ENCODE measurements at regions not wholly inside any gene's neighbourhood (a gene's known extent, or its start where the extent isn't known, plus 50 kb on each side); places are given as distances from the start of the nearest gene placed in this dataset.
"Not testable (repeated sequence)": the region's sequence is repeated elsewhere in the genome, so short reads cannot be mapped to it uniquely, and the experiment has no call there.

DNA sequence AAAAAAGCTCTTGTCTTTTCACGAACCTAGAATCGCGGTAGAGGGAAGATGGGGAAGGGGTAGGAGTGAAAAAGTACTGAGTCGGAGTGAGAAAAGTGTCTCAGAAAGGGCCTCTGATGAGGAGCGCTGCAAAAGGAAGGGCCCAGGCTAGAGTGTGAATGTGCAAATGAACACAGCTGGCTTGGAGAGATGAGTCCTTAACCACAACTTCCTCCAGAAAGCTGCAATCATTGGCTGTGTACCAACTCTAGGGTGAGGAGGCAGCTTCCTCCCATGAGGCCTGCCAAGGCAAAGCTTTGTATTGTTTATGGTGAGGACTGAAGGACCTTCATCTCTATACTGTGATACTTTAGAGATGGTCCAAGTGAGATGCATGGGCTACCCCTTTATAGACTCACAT, 566.9 kb upstream of the ANO5 start:
- no peak for DNase-seq

DNA sequence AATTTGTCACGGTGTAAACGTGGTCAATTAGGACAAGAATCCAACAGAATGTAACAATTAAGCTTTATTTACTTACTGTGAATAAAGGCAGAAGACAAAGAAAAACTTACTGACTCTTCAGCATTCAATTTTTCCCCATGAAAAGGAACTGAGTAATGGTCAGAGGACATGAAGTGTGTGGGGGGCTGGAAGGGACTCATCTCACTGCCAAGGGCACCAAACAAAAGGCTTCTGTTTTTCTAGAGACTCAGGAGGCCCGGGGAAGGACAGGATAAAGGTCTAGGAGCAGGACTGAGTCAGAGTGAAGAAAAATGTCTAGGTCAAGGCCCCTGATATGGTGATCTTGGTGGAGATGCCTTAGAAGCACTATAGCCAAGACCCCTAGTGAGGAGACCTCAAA, 564.2 kb upstream of the ANO5 start:
- no peak for DNase-seq

DNA sequence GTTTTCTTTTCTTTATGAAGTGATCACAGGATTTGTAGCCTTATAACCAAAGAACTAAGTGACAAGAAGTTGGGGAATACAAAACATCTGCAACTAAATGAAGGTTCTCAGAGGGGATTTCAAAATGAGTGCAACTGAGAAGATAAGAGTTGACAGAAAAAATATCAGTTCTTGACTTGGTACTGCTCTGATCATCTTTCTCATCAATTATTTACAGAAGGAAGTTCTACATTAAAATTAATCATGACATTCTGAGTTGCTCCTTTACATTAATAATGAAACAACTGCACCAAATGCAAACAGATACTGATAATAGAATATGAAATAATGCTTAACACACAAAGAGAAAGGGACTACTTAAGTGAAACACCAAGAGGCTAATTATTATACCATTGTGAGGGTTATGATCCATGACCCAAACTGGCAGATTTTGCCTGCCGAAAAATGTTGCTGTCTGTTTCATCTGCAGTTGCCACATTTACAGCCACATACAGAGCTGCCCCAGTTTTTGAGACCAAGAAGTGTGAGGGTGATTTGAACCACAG, 561.9 kb upstream of the ANO5 start:
- no peak for DNase-seq

DNA sequence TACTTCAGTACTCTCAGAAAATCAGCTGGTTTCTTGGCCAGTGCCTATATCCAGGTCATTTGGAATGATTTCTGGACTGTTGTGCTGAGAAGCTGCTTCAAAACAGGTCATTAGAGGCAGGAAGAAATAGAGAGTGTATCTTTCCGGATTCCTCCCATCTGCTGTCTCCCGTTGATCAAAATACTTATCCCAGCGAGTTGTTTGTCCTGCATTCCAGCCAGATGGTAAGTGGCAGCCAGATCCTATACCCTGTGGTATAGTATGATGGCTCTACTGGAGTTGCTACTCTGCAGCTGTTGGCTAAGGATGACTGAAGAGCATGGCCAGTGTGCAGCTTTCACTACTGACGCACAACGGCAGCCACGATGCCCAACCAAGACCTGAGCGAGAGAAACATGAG, 560.9 kb upstream of the ANO5 start:
- peak; percentile 44 for DNase-seq

DNA sequence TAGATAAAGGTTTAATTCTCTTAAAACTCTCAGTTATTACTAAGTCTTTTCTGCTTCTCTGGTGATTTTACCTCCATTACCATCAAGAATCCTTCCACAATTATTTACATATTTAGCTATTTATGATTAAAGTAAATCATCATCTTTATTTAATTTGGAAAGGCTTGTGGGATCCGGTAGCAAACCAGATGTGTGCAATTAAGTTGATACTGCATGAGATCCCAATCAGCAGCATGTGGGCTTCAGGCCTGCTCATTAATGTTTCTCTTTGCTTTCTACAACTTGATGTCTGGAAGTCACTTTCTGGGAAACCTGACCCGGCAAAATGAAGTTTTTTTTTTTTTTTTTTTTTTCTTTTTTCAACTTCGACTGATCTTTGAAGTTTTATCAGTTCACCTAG, 558.4 kb upstream of the ANO5 start:
- DNase-seq: no peak

DNA sequence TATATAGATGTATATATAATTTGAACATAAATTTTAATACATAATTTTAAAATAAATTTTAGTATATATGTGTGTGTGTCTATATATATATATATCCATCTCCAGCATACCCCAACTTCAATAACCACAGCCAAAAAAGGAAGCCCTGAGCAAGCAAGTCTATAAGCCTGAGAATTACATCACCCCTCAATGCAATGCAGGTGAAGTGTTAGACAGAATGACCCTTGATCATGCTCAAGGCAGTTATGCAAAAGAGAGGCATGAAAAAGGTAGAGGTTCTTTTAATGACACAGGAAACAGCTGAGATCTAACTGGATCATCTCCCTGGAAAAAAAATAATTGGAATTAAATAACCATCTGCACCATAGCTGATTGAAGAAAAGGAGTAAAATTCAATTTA, 557.9 kb upstream of the ANO5 start:
- DNase-seq: no peak

DNA sequence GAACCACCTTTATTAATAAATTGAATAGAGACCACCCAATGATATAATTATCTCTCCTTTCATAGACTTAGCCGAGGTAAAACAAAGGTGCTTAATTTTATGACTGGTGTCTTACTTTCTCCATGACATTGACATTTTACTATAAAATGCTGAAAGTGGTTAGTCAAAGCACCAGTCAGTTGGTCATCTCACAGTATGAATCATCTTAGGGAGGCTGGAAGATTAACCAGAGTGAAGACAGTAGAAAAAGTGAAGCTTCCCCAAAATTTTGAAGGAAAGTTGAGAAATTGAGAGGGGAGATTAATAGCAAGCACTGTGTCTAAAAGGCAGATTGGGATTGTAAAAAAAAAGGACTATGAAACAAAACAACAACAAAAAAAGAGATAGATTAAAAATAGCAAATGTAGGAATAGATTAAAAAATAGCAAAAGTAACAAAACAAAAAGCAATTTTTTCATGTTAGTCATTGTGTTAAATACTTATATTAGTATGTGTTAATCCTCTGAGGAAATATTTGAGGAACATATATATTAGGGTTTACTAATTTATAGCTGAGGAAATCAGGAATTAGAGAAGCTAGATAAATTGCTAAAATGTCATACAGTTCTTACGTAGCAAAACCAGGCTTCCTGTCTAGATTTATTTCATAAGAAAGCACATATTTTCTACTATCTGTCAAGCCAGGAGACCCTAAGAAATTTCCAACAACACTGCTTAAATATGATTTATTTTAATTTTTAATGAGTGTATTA, 557.3 kb upstream of the ANO5 start:
- DNase-seq: no peak

DNA sequence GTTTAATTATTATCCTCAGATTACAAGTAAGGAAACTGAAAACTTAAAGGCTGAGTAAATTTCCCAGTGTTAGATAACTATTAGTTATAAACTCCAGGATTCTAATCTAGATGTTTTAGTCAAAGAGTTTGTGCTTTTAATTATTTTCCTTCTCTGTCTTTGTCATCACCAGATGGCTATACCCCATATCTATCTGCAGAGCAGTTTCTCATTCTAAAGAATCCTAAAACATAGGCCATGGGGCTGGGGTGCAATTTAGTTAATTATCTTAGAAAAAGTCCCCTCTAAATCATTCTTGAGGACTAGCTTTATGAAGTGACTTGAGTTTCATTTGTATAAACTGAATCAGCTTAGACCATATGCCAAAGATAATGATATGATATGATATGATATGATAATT, 556.3 kb upstream of the ANO5 start:
- DNase-seq: no peak

DNA sequence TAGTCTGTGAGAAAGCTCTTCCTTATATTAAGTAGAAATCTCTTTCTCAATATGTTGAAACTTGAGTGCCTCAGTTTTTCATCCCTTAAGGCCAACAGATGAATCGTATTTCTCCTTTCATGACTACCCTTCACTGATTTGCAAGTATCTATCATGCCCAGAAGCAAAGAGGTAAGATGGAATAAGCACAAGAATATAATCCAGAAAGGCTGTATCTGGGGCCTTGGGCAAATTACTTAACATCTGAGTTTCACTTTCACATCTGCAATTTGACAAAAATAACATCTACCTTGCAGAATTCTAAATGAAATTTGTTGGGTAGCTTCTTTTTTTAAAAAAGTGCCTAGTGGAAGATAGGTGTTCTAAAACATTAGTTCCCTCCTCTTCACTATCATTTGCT, 552.4 kb upstream of the ANO5 start:
- no peak for DNase-seq

DNA sequence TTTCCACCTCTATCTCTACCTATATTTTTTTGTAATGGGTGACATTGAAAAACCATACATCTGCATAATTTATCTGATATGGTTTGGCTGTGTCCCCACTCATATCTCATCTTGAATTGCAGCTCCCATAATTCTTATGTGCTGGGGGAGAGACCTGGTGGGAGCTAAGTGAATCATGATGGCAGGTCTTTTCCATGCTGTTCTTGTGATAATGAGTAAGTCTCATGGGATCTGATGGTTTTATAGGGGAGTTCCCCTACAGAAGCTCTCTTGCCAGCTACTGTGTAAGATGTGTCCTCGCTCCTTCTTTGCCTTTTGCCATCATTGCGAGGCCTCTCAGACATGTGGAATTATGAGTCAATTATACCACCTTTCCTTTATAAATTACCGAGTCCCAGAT, 551.0 kb upstream of the ANO5 start:
- DNase-seq: no peak

DNA sequence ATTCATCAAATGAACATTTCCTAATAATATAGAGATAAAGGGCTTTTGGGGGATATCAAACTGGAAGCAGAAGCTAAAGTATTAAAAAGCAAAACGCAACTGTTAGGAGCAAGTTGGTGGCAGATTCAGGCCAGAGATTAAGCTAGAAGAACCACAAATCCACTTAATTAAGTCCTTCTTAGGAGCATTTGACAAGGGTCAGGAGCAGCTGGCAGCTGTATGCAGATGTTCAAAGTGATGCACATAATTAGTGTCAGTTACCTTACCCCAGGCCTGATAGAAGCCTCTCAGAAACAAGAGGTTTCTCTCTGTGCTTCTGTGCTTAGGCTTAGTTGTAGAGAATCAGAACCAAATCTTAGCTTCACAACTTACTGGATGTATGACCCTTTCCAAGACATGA, 546.5 kb upstream of the ANO5 start:
- no peak for DNase-seq

DNA sequence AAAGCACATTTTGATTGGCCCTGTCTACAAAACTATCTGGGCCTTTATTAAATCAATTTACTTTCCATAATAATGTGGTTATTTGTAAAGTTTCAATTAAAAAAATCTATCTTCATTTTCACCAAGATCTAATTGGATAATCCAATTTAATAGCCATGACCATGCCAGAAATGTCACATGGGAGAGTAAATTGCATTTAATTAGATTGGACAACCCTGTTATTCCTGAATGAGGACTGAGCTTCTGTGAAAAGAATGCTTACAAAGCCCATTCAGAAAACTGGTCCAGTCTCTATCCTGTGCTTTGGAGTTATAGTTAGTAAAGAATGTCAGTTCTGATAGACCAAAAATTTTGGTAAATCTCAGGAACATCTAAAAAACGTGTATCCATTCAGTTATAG, 541.9 kb upstream of the ANO5 start:
- DNase-seq: no peak

DNA sequence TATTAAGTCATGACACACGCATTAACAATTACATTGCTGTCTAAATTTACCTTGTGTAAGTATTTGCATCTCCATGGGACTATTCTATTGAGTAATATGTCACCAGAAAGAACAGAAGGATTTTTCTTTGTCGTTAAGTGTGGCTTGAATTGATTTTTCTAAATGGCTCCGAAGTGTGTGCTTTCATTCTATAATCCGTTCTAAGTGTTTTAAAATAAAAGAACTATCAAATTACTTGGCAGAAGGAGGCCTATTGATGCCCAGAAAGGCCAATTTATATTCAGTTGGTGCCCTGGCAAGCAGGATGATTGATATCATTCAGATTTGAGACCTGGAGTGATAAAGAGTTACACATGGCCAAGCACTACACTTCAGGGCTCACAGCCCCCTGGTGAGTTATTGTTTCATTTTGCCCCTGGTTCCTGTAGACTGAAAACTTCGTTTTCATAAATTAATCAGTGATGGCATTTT, 538.9 kb upstream of the ANO5 start:
- no peak for DNase-seq

DNA sequence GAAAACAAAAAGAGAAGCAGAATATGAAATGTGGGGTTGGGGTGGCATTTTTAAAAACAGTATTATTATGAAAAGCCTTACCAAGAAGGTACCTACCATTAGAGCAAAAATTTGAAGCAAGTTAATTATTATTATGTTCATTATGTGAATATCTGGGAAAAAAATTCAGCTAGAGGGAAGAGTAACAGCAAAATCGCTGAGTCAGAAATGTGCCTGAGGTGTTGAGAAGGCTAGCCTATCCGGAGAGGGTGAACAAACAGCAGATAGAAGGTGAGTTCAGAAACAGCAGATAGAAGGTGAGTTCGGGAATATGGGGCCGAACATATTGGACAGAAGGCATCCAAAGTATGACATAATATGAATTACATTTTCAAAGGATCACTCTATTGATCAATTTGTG, 536.8 kb upstream of the ANO5 start:
- no peak for DNase-seq

DNA sequence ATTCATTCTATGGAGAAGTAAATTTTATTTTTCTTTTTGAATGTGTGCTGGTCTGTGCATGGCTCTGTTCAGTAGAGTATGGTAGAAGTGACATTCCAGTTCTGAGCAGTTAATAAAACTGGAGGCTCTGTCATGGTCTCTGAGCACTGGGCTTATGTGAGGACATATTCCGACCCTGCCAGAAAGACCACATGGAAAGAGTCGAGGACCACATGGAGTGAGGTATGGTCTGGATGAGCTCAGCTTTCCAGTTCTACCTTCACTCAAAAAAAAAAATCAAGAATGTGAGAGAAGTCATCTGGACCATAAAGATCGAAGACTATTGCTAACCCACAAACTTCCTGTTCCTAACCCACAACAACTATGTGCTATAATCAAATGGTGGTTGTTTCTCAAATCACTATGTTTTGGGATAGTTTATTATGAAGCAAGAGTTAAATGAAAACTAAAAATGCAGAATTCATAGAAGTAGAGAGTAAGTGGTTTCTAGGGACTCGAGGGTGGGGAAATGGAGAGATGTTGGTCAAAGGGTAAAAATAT, 534.2 kb upstream of the ANO5 start:
- DNase-seq: no peak

DNA sequence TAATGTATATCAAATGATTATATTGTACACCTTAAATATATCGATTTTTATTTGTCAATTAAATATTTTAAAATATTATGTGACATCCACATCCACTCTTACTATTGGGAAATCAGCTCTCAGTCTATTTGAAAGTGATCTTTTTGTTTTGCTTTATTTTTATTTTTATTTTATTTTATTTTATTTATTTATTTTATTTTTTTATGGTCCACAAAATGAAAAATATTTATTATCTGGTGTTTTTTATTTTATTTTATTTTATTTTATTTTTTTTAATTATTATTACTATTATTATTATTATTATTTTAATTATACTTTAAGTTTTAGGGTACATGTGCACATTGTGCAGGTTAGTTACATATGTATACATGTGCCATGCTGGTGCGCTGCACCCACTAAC, 533.5 kb upstream of the ANO5 start:
- not testable (repeated sequence) for DNase-seq

DNA sequence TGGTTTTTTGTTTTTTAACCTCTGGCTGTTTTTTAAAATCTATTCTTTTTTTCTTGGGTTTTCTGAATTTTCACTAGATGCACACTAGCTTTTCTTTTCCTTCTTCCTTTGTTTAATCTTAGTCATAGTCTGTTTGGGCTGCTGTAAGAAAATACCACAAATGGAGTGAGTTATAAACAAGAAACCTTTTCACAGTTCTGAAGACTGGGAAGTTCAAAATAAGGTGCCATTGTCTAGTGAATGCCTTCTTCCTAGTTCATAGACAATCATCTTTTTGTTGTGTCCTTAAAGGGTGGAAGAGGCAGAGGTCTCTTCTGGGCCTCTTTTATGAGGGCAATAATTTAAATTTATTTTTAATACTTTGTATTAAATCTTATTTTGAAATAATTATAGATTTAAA, 532.9 kb upstream of the ANO5 start:
- DNase-seq: no peak

DNA sequence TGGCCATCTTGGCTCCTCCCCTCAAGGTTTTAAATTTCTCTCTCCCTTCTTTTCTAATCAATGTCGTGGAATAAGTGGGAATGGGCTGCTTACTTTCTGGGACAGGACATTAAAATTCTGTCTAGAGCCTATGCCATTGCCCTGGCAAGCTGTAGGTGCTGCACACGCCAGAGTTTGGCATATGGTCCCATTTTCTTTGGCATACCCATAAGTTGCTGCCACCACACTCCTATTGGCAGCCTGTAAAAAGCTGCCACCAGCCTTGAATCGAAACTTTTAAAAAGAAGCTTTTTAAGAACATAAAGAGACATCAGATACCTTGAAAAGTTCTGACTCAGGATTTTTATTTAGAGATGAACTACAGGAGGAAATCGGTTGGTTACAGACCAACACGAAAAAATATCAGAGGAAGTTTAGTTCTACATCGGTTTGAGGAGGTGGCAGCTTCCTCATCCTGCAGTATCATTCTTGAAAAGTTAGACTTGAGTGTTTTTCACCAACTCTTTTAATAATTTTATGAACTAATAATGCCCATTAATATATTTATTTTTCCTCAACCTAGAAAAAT, 517.8 kb upstream of the ANO5 start:
- no peak for DNase-seq

DNA sequence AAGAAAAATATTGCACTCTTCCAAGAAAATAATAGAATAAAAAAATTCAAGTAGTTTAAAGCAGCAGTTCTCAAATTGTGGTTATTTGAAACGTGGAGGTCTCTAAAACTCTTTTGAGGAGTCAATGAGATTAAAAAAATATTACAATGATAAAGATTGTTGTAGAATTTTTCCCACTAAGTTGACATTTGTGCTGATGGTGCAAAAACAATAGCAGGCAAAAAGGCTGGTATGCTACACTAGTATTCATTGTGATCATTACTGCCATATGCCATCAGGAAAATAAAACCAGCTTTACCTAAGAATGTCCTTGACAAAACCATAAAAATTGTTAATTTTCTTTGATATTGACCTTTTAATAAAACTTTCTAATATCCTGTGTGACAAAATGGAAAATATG, 505.2 kb upstream of the ANO5 start:
- no peak for DNase-seq

DNA sequence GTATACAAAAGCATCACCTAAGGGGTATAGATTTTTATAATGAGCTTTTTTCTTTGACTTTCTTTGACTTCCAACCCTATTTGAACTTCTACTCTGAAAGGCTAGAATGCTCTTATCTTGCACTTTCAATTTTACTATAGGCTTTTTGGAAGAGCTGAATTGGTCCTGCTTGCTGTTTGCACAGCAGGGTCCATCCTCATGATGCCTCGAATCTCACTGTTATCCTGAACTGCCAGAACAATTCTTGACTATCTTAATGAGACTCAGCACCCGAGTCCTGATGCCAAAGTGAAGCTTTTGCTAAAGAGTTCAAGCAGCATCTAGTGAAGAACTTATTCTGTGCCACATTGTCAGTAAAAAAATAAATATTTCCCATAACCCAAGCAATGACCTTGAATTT, 488.3 kb upstream of the ANO5 start:
- no peak for DNase-seq

DNA sequence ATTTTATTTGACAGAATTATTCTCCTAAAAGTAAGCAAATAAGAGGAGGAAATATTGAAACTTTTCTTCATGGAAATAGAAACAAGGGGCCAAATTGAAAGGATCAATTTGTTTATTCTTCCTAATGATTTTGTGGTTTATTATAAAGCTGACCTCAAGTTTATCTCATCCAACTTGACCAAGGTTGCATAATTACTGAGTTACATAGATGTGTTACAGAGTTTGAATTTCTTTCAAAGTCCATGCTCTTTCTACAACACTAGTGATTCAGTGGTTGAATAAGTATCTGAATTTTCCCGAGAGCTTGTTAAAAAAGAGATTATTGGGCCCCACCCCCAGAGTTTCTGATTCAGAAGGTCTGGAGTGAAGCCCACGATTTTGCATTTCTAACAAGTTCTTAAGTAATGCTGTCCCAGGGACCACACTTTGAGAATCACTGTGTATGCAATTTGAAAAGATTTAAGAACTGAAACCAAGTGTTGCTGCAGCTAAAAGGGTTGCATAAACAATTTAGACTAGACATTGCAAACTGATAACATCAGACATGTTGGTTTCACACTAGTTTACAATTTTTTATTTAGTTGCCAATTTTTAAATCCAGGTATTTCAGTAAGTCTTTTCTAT, 485.7 kb upstream of the ANO5 start:
- DNase-seq: no peak

DNA sequence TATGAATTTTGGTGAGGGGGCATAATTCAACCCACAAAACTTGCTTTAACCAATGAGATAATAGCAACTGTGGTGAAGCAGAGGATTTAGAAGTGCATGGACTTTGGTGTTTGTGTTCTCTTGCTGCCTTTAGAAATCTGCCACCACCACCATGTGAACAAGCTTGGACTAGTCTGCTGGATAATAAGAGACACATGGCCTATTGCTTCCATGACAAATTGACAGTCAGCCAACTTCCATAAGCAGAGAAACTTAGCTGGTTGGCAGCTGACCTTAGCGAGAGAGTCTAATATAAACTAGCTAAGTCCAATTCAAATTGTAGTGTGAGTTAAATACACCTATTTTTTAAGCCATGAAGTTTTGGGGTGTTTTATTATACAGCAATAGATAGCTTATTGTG, 482.1 kb upstream of the ANO5 start:
- DNase-seq: no peak

DNA sequence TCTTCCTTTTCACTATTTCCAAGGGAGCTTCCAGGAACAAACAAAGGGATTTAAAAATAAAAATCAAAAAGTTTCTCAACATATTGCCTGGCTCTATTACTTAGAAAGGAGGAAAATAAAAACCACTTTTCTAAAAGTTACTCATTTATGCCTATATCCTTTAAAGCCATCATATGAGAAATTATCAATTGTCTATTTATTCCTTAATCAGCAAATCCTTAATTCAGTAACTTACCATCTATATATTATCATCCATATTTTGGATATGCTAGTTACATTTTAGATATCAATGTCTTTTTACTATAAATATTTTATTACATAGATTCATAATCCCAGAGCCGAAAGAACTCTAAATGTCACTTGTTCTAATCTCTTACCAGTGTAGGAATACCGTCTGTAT, 481.5 kb upstream of the ANO5 start:
- no peak for DNase-seq

DNA sequence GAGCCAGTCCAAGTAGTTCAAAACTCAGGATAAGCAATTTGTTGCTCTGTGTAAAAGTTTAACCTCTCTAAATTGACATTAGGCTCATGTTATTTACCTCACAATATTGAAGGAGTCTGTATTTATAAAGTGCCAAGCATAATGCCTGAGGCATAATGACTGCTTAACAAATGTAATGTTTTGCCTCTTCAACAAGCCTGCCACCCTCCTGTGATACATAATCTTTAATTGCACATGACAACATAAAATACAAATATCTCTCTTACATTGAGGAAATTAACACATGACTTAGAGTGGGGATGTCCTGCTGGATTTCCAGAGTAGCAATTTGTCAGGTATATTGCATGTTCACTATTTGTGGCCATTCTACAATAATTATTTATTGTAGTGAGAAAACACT, 469.2 kb upstream of the ANO5 start:
- no peak for DNase-seq
